Ramos (cell line): ENCODE measurements at regions not wholly inside any gene's neighbourhood (a gene's known extent, or its start where the extent isn't known, plus 50 kb on each side); places are given as distances from the start of the nearest gene placed in this dataset.
"Not testable (repeated sequence)": the region's sequence is repeated elsewhere in the genome, so short reads cannot be mapped to it uniquely, and the experiment has no call there.

Experiments
- in situ Hi-C: fragments of 300-500 bp; cut with MboI; formaldehyde crosslinking; loops from one replicate; pipeline ENCODE4 v1.14.3; 2022; ENCODE audit warnings: low sequenced_read_pairs; ENCODE audit not compliant: unreplicated experiment

DNA sequence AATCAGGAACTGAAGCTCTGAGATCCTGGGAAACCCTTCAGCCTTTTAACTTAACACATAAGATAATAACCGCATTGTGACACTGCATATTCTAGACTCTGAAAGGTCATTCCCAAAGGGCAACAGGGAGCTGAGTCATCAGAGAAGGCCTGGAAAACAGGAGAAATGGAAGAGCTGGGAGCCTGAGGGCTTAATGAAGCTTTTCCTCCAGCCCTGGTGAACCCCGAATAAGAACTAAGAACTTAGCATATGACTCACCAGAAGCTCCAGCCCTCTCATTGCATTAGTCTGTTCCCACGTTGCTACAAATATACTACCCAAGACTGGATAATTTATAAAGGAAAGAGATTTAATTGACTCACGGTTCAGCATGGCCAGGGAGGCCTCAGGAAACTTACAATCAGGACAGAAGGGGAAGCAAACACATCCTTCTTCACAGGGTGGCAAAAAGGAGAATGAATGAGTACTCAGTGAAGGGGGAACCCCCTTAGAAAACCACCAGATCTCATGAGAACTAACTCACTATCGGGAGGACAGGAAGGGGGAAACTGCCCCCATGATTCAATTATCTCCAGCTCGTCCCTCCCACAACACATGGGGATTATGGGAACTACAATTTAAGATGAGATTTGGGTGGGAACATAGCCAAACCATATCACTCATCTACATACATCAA is 648.5 kb downstream of the TFAP2A start:
- in situ Hi-C loops: no loop called here

GRCh38 chr6:9761220-9761619 is 653.7 kb downstream of the TFAP2A start:
- in situ Hi-C loops: no loop called here

DNA sequence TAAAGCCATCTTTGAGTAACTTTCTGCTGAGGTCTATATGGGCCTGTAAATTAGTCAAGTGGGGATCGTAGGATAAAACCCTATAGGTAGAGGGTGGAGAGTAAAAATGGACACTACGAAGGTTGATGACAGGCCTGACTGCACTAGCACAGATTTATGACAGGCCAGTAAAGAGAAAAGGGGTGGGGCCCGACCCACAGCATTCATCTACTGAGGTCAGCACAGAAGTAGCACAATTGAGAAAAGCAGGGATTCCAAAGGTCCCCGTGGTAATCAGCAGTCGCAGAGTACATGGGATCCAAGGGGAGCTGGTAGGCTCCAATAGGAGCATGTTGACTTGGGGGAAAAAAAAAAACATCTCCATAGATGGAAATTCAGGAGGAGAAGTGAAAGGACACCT is 660.4 kb downstream of the TFAP2A start:
- in situ Hi-C loops: no loop called here

GRCh38 chr6:9745966-9746365 is 668.9 kb downstream of the TFAP2A start:
- in situ Hi-C loops: no loop called here

GRCh38 chr6:9745476-9745875 is 669.4 kb downstream of the TFAP2A start:
- in situ Hi-C loops: no loop called here

GRCh38 chr6:9744119-9744518 is 670.8 kb downstream of the TFAP2A start:
- in situ Hi-C loops: no loop called here

GRCh38 chr6:9732056-9732455 is 682.8 kb downstream of the TFAP2A start:
- in situ Hi-C loops: no loop called here

DNA sequence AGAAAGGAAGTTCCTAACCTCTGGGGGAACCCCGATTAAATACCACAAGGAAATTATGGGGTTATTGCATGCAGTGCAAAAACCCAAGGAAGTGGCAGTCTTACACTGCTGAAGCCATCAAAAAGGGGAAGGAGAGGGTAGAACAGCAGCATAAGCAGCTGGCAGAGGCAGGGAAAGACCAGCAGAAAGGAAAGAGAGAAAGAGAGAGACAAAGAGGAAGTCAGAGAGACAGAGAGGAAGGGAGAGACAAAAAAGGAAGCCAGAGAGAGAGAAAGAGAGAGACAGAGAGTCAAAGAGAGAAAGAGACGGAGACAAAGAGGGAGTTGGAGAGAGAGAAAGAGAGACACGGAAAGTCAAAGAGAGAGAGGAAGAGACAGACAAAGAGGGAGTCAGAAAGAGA is 689.1 kb downstream of the TFAP2A start:
- in situ Hi-C loops: not testable (repeated sequence)

GRCh38 chr6:9717568-9717967 is 697.3 kb downstream of the TFAP2A start:
- in situ Hi-C loops: no loop called here

GRCh38 chr6:9711365-9711764 is 703.5 kb downstream of the TFAP2A start:
- in situ Hi-C loops: no loop called here

GRCh38 chr6:9710574-9710973 is 704.3 kb downstream of the TFAP2A start:
- in situ Hi-C loops: no loop called here

- in situ Hi-C loops: no loop called here
These were observed 706.3 kb downstream of the TFAP2A start for GRCh38 chr6:9708600-9708999.

DNA sequence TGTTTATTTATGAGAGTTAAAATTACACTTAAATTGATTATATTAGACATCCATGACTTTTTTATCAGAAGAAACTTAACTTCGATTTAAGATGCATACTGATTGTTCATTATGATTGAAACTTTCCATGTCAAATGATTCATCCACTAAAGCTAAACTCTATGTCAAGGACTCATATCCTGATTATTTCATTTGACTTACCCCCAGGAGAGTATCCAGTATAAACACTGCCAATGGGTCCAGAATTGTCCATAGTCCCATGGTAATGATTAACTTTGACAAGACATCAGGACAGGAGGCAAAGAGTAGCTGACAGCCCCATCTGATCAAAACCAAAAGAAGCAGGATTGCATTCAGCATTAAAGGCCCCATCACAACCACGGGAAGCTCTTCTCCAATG is 709.9 kb downstream of the TFAP2A start:
- in situ Hi-C loops: no loop called here

GRCh38 chr6:9702914-9703313 is 712.0 kb downstream of the TFAP2A start:
- in situ Hi-C loops: no loop called here

- in situ Hi-C loops: no loop called here
These were observed 715.0 kb downstream of the TFAP2A start for GRCh38 chr6:9699888-9700287.

GRCh38 chr6:9697263-9697931 is 717.5 kb downstream of the TFAP2A start:
- in situ Hi-C loops: no loop called here

GRCh38 chr6:9690388-9690787 is 724.5 kb downstream of the TFAP2A start:
- in situ Hi-C loops: no loop called here

GRCh38 chr6:9680727-9681126 is 734.1 kb downstream of the TFAP2A start:
- in situ Hi-C loops: not testable (repeated sequence)

GRCh38 chr6:9675122-9675521 is 739.8 kb downstream of the TFAP2A start:
- in situ Hi-C loops: no loop called here

DNA sequence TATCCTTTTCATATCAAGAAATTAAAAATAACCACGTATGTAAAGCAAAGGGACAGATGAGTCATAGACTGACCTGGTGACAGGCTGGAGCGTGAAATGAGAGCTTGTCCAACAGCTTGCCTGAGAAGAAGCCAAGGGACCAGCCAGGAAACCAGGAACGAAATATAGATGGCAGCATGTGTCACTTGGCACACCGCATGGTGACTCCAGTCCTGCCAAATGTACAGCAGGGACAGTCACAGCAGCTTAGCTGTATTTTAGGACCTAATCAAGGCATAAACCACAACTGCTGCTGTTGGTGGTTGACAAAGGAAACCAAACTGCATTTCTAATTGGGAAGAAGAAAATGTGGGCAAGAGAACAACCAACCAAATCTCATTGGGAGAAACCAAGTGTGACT is 755.0 kb downstream of the TFAP2A start:
- in situ Hi-C loops: no loop called here

DNA sequence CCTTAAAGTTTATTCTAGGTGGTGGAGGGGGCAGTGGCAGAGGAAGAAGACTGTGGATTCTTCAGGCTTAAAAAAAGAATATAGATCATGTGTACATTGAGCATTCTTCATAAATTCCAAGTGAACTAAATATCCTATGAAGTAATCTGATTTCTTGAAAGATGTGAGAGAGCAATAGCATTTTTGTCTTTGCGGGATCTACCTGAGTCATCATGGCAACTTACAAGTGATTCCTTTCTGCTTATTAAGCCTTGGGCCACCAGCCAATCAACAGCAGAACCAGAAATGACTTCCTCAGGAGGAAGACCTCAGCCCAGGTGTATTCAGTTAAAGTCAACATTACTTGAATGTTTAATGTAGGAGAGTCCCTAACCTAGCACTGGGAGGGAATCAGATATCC is 756.9 kb downstream of the TFAP2A start:
- in situ Hi-C loops: no loop called here

DNA sequence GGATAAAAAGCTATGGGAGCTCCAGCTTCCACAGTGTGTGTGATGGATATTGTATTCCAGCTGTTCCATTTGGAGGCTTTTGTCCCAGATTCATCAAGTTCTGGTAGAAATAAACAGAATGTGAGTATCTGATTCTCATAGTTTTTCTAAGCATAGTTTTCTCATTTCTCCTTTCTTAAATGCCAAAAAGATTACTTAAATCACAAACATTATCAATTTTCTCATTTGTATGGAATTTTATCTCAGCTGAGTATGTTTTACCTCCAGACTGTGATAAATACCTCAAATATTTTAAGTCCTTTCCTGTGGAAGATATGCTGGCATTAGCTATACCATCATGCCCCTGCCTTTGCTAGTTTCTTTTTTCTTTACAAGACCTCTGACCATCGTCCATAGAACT is 767.3 kb downstream of the TFAP2A start:
- in situ Hi-C loops: no loop called here
